Forelimb muscle (tissue), 1 donor: ENCODE measurements at regions not wholly inside any gene's neighbourhood (a gene's known extent, or its start where the extent isn't known, plus 50 kb on each side); places are given as distances from the start of the nearest gene placed in this dataset.
"Not testable (repeated sequence)": the region's sequence is repeated elsewhere in the genome, so short reads cannot be mapped to it uniquely, and the experiment has no call there.

Experiments used
- DNase-seq: peaks from one replicate; pipeline ENCODE4 v3.0.0-alpha.2; 2013; ENCODE audit warnings: low read depth

GRCh38 chr1:219352961-219353651 is 179.4 kb downstream of the LYPLAL1 start:
- no peak for DNase-seq

- no peak for DNase-seq
These were observed 176.7 kb downstream of the LYPLAL1 start for GRCh38 chr1:219350172-219350931.

GRCh38 chr1:219347921-219348391 is 174.3 kb downstream of the LYPLAL1 start:
- DNase-seq = peak; percentile 88

- no peak for DNase-seq
These were observed 173.7 kb downstream of the LYPLAL1 start for GRCh38 chr1:219347376-219347775.

GRCh38 chr1:219345953-219346352 is 172.3 kb downstream of the LYPLAL1 start:
- no peak for DNase-seq

- no peak for DNase-seq
These were observed 169.2 kb downstream of the LYPLAL1 start for GRCh38 chr1:219342836-219343235.

GRCh38 chr1:219340796-219341195 is 167.1 kb downstream of the LYPLAL1 start:
- no peak for DNase-seq

GRCh38 chr1:219339466-219339865 is 165.8 kb downstream of the LYPLAL1 start:
- no peak for DNase-seq

- DNase-seq = no peak
These were observed 163.9 kb downstream of the LYPLAL1 start for GRCh38 chr1:219337588-219337987.

- no peak for DNase-seq
These were observed 159.9 kb downstream of the LYPLAL1 start for GRCh38 chr1:219333626-219334025.

- no peak for DNase-seq
These were observed 157.7 kb downstream of the LYPLAL1 start for GRCh38 chr1:219331424-219331823.

GRCh38 chr1:219330669-219331068 is 157.0 kb downstream of the LYPLAL1 start:
- DNase-seq = no peak

GRCh38 chr1:219330001-219330400 is 156.3 kb downstream of the LYPLAL1 start:
- no peak for DNase-seq

- DNase-seq = no peak
These were observed 155.9 kb downstream of the LYPLAL1 start for GRCh38 chr1:219329578-219329977.

- no peak for DNase-seq
These were observed 153.2 kb downstream of the LYPLAL1 start for GRCh38 chr1:219326843-219327242.

GRCh38 chr1:219325368-219325742 is 151.7 kb downstream of the LYPLAL1 start:
- DNase-seq = no peak

- no peak for DNase-seq
These were observed 151.1 kb downstream of the LYPLAL1 start for GRCh38 chr1:219324629-219325367.

- no peak for DNase-seq
These were observed 150.5 kb downstream of the LYPLAL1 start for GRCh38 chr1:219324171-219324570.

- DNase-seq = no peak
These were observed 149.7 kb downstream of the LYPLAL1 start for GRCh38 chr1:219323426-219323825.

- DNase-seq = no peak
These were observed 149.1 kb downstream of the LYPLAL1 start for GRCh38 chr1:219322766-219323165.

GRCh38 chr1:219320563-219320962 is 146.9 kb downstream of the LYPLAL1 start:
- DNase-seq = not testable (repeated sequence)

GRCh38 chr1:219318826-219319225 is 145.1 kb downstream of the LYPLAL1 start:
- DNase-seq = no peak
